Smooth muscle cell (in vitro differentiated cells): ENCODE measurements at regions not wholly inside any gene's neighbourhood (a gene's known extent, or its start where the extent isn't known, plus 50 kb on each side); places are given as distances from the start of the nearest gene placed in this dataset.

Source experiments
- DNase-seq: peaks from one replicate; lab custom pipeline; 2025; ENCODE audit not compliant: unreplicated experiment; lab: John Stamatoyannopoulos, UW
- H2AFZ ChIP-seq: fragments of 200-600 bp; sonication (generic); 2 replicates; pipeline ENCODE4 v1.6.0; 2016; ENCODE audit warnings: antibody characterized with exemption, low read depth, mild to moderate bottlenecking
- H3F3A ChIP-seq: fragments of 200-600 bp; sonication (generic); 2 replicates; pipeline ENCODE4 v1.6.0; 2017; ENCODE audit warnings: antibody characterized with exemption, low read depth
- H3K27ac ChIP-seq: fragments of 200-600 bp; sonication (generic); 2 replicates; pipeline ENCODE4 v1.5.1; 2016; ENCODE audit warnings: low read depth, mild to moderate bottlenecking
- H3K27me3 ChIP-seq: fragments of 200-600 bp; sonication (generic); 2 replicates; pipeline ENCODE4 v1.6.1; 2016; ENCODE audit warnings: low read depth, mild to moderate bottlenecking
- H3K36me3 ChIP-seq: fragments of 200-600 bp; sonication (generic); 2 replicates; pipeline ENCODE4 v1.5.1; 2016; ENCODE audit warnings: low read depth
- H3K4me1 ChIP-seq: fragments of 200-600 bp; sonication (generic); 2 replicates; pipeline ENCODE4 v1.5.1; 2016; ENCODE audit warnings: low read depth
- H3K4me2 ChIP-seq: fragments of 200-600 bp; sonication (generic); 2 replicates; pipeline ENCODE4 v1.6.0; 2016; ENCODE audit warnings: mild to moderate bottlenecking
- H3K4me3 ChIP-seq: fragments of 200-600 bp; sonication (generic); 2 replicates; pipeline ENCODE4 v1.5.1; 2016; ENCODE audit warnings: mild to moderate bottlenecking
- H3K79me2 ChIP-seq: fragments of 200-600 bp; sonication (generic); 2 replicates; pipeline ENCODE4 v1.6.0; 2016; ENCODE audit warnings: low read depth, mild to moderate bottlenecking
- H3K9ac ChIP-seq: fragments of 200-600 bp; sonication (generic); 2 replicates; pipeline ENCODE4 v1.6.0; 2016; ENCODE audit warnings: low read depth
- H3K9me3 ChIP-seq: fragments of 200-600 bp; sonication (generic); replicated peaks from 2 replicates; pipeline ENCODE4 v1.5.1; 2016; ENCODE audit warnings: low read depth
- H4K20me1 ChIP-seq: fragments of 200-600 bp; sonication (generic); 2 replicates; pipeline ENCODE4 v1.6.0; 2016; ENCODE audit warnings: low read depth
- CTCF ChIP-seq: fragments of 200-600 bp; sonication (generic); IDR thresholded peaks from 2 replicates; pipeline ENCODE4 v1.5.1; 2017; ENCODE audit warnings: borderline replicate concordance, mild to moderate bottlenecking, antibody characterized with exemption; ENCODE audit not compliant: insufficient read depth, poor library complexity, severe bottlenecking
- WGBS: methylation state at CpG from one replicate; pipeline ENCODE4 v1.1.7; 2016; ENCODE audit warnings: low lambda C conversion rate; 5-methylcytosine and 5-hydroxymethylcytosine counted together

GRCh38 chr1:219527994-219528393 lies 84.9 kb downstream of the ZC3H11B start:
- no peak overlapping the region for H3K4me3 ChIP-seq
- H4K20me1 ChIP-seq: no peaks in the 10 kb centered on the region
- no peaks in the 10 kb centered on the region for H3K27me3 ChIP-seq
- no peaks in the 10 kb centered on the region for H3K9me3 ChIP-seq
- no peak overlapping the region for H3K9ac ChIP-seq
- no peaks in the 10 kb centered on the region for H3F3A ChIP-seq
- no peak overlapping the region for H3K27ac ChIP-seq
- 71% methylated on average over 3 of the region's 3 CpGs for WGBS
- no peak for TF ChIP-seq CTCF
- H3K36me3 ChIP-seq: no peaks in the 10 kb centered on the region
- no peak overlapping the region for H3K4me2 ChIP-seq
- DNase-seq: no peak
- no peak overlapping the region for H2AFZ ChIP-seq
- H3K4me1 ChIP-seq: peaks cover 3% of the 10 kb centered on the region
- no peaks in the 10 kb centered on the region for H3K79me2 ChIP-seq

- Histone ChIP-seq H3K4me1 (no peaks in the 10 kb centered on the region), H3K9ac (no peak overlapping the region), H4K20me1 (no peaks in the 10 kb centered on the region), H3F3A (no peaks in the 10 kb centered on the region), H3K79me2 (no peaks in the 10 kb centered on the region), H3K4me3 (no peak overlapping the region), H3K36me3 (no peaks in the 10 kb centered on the region), H3K4me2 (no peak overlapping the region), H3K27me3 (no peaks in the 10 kb centered on the region), H3K27ac (no peak overlapping the region), H2AFZ (no peak overlapping the region), H3K9me3 (no peaks in the 10 kb centered on the region)
- no peak for DNase-seq
- WGBS: 88% methylated on average over 2 of the region's 2 CpGs
- TF ChIP-seq CTCF: no peak
Measured at GRCh38 chr1:219526074-219526473, 86.8 kb downstream of the ZC3H11B start.

DNA sequence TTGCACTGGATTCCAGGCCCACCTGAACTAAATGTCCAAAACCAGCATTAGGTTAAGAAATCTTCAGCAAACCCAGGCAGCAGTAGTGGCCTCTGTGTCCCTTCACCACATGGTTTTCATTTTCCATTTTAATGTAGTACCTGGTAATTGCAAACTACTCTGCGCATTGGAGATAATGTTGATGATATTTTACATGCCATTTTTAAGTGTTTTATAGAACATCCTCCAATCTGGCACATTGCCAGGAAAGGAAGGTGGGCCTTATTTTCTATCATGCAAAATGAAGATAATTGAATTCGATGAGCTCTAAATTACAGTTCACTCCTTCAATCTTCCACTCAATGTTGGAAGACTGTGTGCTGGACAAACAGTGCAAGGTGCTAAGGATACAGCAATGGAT lies 89.5 kb downstream of the ZC3H11B start:
- Histone ChIP-seq H3K4me1 (peaks cover 3% of the 10 kb centered on the region), H4K20me1 (no peaks in the 10 kb centered on the region), H3K4me3 (no peak overlapping the region), H3K27me3 (no peaks in the 10 kb centered on the region), H3K4me2 (no peak overlapping the region), H3K9me3 (no peaks in the 10 kb centered on the region), H3K27ac (no peak overlapping the region), H2AFZ (no peak overlapping the region), H3K79me2 (no peaks in the 10 kb centered on the region), H3K9ac (no peak overlapping the region), H3F3A (peaks cover 8% of the 10 kb centered on the region), H3K36me3 (no peaks in the 10 kb centered on the region)
- DNase-seq: no peak
- 100% methylated on average over 2 of the region's 2 CpGs for WGBS
- no peak for TF ChIP-seq CTCF

DNA sequence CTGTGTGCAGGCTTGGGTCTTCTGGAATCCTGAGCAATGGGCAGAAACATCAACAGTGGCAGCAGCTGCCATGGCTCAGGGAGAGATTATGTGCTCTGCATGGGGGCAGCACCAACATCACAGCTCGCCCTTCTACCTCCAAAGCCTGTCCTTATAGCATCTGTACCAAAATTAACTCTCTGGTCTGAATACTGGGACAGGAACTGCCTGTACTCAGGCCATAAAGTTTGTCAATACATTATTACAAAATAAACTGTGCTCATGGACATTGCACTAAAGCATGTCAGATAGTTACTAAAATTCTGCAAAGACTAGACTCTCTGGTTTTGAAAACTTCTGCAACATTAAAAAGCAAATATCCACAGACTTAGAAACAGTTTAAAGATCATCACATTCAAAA lies 91.6 kb downstream of the ZC3H11B start:
- Histone ChIP-seq H3K9me3 (no peaks in the 10 kb centered on the region), H3K27ac (no peak overlapping the region), H3K27me3 (no peaks in the 10 kb centered on the region), H3K4me3 (no peak overlapping the region), H3K4me2 (no peak overlapping the region), H4K20me1 (no peaks in the 10 kb centered on the region), H3K36me3 (no peaks in the 10 kb centered on the region), H3K79me2 (no peaks in the 10 kb centered on the region), H3K4me1 (peaks cover 3% of the 10 kb centered on the region), H3F3A (peaks cover 13% of the 10 kb centered on the region), H3K9ac (no peak overlapping the region), H2AFZ (no peak overlapping the region)
- no peak for TF ChIP-seq CTCF
- DNase-seq: no peak
- WGBS: 86% methylated on average over 1 of the region's 1 CpG
